HEK293 (cell line): ENCODE measurements at regions not wholly inside any gene's neighbourhood (a gene's known extent, or its start where the extent isn't known, plus 50 kb on each side); places are given as distances from the start of the nearest gene placed in this dataset.

Experiments used
- CTCF ChIP-seq: fragments of 450-650 bp; formaldehyde crosslinking; IDR thresholded peaks from 2 replicates; pipeline ENCODE4 v1.5.1; 2016; ENCODE audit warnings: missing biosample characterization, missing genetic modification characterization
- SCRT2 ChIP-seq: fragments of 450-650 bp; formaldehyde crosslinking; IDR thresholded peaks from 2 replicates; pipeline ENCODE4 v1.5.1; 2016; ENCODE audit warnings: missing biosample characterization, missing genetic modification characterization
- TCF7L2 ChIP-seq: IDR thresholded peaks from 2 replicates; pipeline ENCODE4 v1.6.1; 2011; ENCODE audit warnings: low read depth, mild to moderate bottlenecking, inconsistent platforms, low read length, moderate library complexity, borderline replicate concordance
- YY2 ChIP-seq: fragments of 450-650 bp; formaldehyde crosslinking; IDR thresholded peaks from 2 replicates; pipeline ENCODE4 v1.5.1; 2016; ENCODE audit warnings: missing biosample characterization, missing genetic modification characterization
- ZBTB26 ChIP-seq: fragments of 450-650 bp; formaldehyde crosslinking; optimal IDR thresholded peaks from 2 replicates; pipeline ENCODE3; 2016; ENCODE audit warnings: missing biosample characterization, mild to moderate bottlenecking, missing genetic modification characterization
- ZNF112 ChIP-seq: fragments of 450-650 bp; formaldehyde crosslinking; IDR thresholded peaks from 2 replicates; pipeline ENCODE4 v1.5.0; 2017; ENCODE audit warnings: missing biosample characterization, missing genetic modification characterization
- ZNF19 ChIP-seq: fragments of 450-650 bp; formaldehyde crosslinking; IDR thresholded peaks from 2 replicates; pipeline ENCODE4; 2016; ENCODE audit warnings: missing biosample characterization, missing genetic modification characterization, low read depth
- ZNF785 ChIP-seq: fragments of 450-650 bp; formaldehyde crosslinking; IDR thresholded peaks from 2 replicates; pipeline ENCODE4 v1.5.1; 2016; ENCODE audit warnings: missing biosample characterization, missing genetic modification characterization

- TF ChIP-seq ZNF19 (tag by site-specific recombination) (no peak), TCF7L2 (no peak), ZBTB26 (no peak), CTCF (tag by site-specific recombination) (no peak), ZNF785 (tag by site-specific recombination) (no peak), ZNF112 (tag by site-specific recombination) (no peak), SCRT2 (no peak), YY2 (no peak)
Measured at GRCh38 chr1:104322131-104322530, 572.4 kb downstream of the AMY1C start.
